ENCODE measurements at regions not wholly inside any gene's neighbourhood (a gene's known extent, or its start where the extent isn't known, plus 50 kb on each side); places are given as distances from the start of the nearest gene placed in this dataset.

GRCh38 chr4:125891597-125892258, 577.0 kb downstream of the FAT4 start:
- DNase-seq = peak; percentile 64 to 75
- peak overlapping the region; percentile 1; the same call in 1 of the 2 replicates for H3K27ac ChIP-seq
- no peak overlapping the region for H3K4me3 ChIP-seq
- H3K4me1 ChIP-seq = peaks cover 14% of the 10 kb centered on the region
- H3K36me3 ChIP-seq = no peaks in the 10 kb centered on the region
- no peaks in the 10 kb centered on the region for H3K9me3 ChIP-seq (replicated peaks)
- no peaks in the 10 kb centered on the region for H3K27me3 ChIP-seq

DNA sequence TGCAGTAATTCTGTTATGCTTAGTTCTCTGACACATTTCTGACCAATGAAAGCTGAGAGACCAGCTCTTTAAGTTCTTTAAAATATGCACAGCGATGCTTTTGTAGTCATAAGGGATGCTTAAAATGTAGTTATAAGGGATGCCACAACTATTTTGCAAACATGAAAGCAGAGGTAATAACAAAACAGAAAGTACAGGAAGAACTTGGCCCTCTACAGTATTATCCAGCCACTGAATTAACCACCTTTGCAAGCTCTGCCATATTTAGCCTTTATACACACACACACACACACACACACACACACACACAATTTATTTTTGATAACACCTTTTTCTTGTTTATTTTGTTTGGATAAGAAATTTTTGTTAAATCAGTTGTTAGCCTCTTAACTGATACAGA, 590.0 kb downstream of the FAT4 start:
- DNase-seq = no peak
- H3K9me3 ChIP-seq (replicated peaks) = no peaks in the 10 kb centered on the region
- H3K4me1 ChIP-seq = no peaks in the 10 kb centered on the region
- no peak overlapping the region for H3K27ac ChIP-seq
- no peaks in the 10 kb centered on the region for H3K36me3 ChIP-seq
- no peaks in the 10 kb centered on the region for H3K27me3 ChIP-seq
- no peak overlapping the region for H3K4me3 ChIP-seq

DNA sequence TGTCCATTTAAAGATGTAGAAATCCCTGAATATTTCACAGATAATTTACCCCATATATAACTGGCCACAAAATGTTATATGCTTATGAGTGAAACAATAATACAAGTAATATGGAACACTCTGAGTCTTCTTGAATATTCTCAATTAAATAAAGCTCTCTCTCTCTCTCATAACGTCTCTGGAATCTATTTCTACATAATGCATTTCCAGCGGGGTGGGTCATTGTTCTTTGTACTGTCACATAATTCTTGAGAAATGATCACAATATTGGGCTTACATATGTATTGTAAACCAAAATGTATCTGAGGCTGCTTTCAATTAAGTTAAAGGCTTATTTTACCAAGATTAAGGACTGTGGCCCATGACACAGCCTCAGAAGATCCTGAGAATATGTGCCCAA, 596.3 kb downstream of the FAT4 start:
- Histone ChIP-seq H3K4me3 (no peak overlapping the region), H3K4me1 (no peaks in the 10 kb centered on the region), H3K36me3 (no peaks in the 10 kb centered on the region), H3K9me3 (replicated peaks) (no peaks in the 10 kb centered on the region; the same call in none of the 2 replicates), H3K27ac (no peak overlapping the region), H3K27me3 (no peaks in the 10 kb centered on the region)
- no peak for DNase-seq

GRCh38 chr4:125911481-125911880, 596.7 kb downstream of the FAT4 start:
- Histone ChIP-seq H3K27ac (no peak overlapping the region), H3K4me3 (no peak overlapping the region), H3K36me3 (no peaks in the 10 kb centered on the region), H3K4me1 (no peaks in the 10 kb centered on the region), H3K27me3 (no peaks in the 10 kb centered on the region), H3K9me3 (replicated peaks) (peaks cover under 1% of the 10 kb centered on the region)
- no peak for DNase-seq

GRCh38 chr4:125917559-125917958, 602.8 kb downstream of the FAT4 start:
- no peaks in the 10 kb centered on the region for H3K36me3 ChIP-seq
- no peaks in the 10 kb centered on the region for H3K4me1 ChIP-seq
- H3K4me3 ChIP-seq = no peak overlapping the region
- DNase-seq = no peak
- no peak overlapping the region for H3K27ac ChIP-seq
- H3K9me3 ChIP-seq (replicated peaks) = peaks cover 2% of the 10 kb centered on the region; the same call in 1 of the 2 replicates
- no peaks in the 10 kb centered on the region for H3K27me3 ChIP-seq

DNA sequence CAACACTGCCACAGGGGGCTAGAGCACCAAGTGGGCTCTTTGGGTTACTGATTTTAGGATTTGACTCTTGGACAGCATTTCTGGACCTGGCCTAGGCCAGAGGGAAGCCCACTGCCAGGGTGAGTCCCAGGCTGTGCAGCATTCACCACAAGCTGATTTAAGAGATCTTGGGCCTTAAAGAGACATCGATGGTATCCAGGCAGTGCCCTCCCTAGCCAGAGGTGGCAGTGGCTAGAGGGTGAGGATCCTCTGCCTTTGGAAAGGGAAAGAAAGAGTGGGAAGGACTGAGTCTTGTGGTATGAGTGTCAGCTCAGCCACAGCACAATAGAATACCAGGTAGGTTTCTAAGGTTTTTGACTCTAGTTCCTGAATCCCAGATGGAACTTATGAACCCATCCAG, 613.9 kb downstream of the FAT4 start:
- no peak overlapping the region for H3K27ac ChIP-seq
- no peak for DNase-seq
- no peaks in the 10 kb centered on the region for H3K9me3 ChIP-seq (replicated peaks)
- no peaks in the 10 kb centered on the region for H3K36me3 ChIP-seq
- no peak overlapping the region for H3K4me3 ChIP-seq
- no peaks in the 10 kb centered on the region for H3K27me3 ChIP-seq
- no peaks in the 10 kb centered on the region for H3K4me1 ChIP-seq

GRCh38 chr4:125938541-125938940, 623.8 kb downstream of the FAT4 start:
- Histone ChIP-seq H3K4me3 (no peak overlapping the region), H3K9me3 (replicated peaks) (no peaks in the 10 kb centered on the region), H3K36me3 (no peaks in the 10 kb centered on the region), H3K27ac (no peak overlapping the region), H3K4me1 (no peaks in the 10 kb centered on the region), H3K27me3 (no peaks in the 10 kb centered on the region)
- DNase-seq = no peak

DNA sequence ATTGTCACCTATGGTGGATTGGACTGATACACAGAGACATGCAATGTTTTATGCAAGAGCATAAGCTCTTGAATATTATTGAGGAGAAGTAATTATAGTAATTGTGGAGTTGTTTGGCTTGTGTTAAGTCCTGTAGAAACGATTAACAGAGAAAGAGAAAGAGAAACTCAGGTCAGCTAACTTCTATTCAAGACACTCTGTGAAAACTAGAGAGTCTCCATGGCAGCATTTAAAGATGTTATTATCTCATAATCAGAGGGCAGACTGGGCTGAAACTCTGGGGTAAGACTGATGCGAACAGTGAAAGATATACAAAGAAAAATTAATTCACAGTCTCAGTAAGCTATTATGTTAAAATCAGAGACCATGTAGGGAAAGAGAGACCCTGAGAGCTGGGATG, 625.7 kb downstream of the FAT4 start:
- Histone ChIP-seq H3K27me3 (no peaks in the 10 kb centered on the region), H3K27ac (no peak overlapping the region), H3K36me3 (no peaks in the 10 kb centered on the region), H3K4me3 (no peak overlapping the region), H3K4me1 (no peaks in the 10 kb centered on the region), H3K9me3 (replicated peaks) (no peaks in the 10 kb centered on the region)
- DNase-seq = no peak

- H3K4me3 ChIP-seq = no peak overlapping the region
Measured at GRCh38 chr4:125944966-125945365, 630.2 kb downstream of the FAT4 start.

GRCh38 chr4:125948021-125948420, 633.3 kb downstream of the FAT4 start:
- H3K4me1 ChIP-seq = no peaks in the 10 kb centered on the region
- no peaks in the 10 kb centered on the region for H3K27me3 ChIP-seq
- no peaks in the 10 kb centered on the region for H3K9me3 ChIP-seq (replicated peaks)
- no peak overlapping the region for H3K27ac ChIP-seq
- DNase-seq = no peak
- H3K4me3 ChIP-seq = no peak overlapping the region
- H3K36me3 ChIP-seq = no peaks in the 10 kb centered on the region

More at GRCh38 chr4:125944966-125945365, 630.2 kb downstream of the FAT4 start:
- H3K4me1 ChIP-seq = no peaks in the 10 kb centered on the region
- no peaks in the 10 kb centered on the region for H3K36me3 ChIP-seq
- DNase-seq = no peak
- no peaks in the 10 kb centered on the region for H3K27me3 ChIP-seq
- H3K27ac ChIP-seq = no peak overlapping the region
- H3K9me3 ChIP-seq (replicated peaks) = no peaks in the 10 kb centered on the region

- Histone ChIP-seq H3K9me3 (replicated peaks) (no peaks in the 10 kb centered on the region), H3K4me3 (no peak overlapping the region), H3K36me3 (no peaks in the 10 kb centered on the region), H3K27me3 (no peaks in the 10 kb centered on the region), H3K4me1 (no peaks in the 10 kb centered on the region), H3K27ac (no peak overlapping the region)
- no peak for DNase-seq
Measured at GRCh38 chr4:125951261-125951887, 636.6 kb downstream of the FAT4 start.

DNA sequence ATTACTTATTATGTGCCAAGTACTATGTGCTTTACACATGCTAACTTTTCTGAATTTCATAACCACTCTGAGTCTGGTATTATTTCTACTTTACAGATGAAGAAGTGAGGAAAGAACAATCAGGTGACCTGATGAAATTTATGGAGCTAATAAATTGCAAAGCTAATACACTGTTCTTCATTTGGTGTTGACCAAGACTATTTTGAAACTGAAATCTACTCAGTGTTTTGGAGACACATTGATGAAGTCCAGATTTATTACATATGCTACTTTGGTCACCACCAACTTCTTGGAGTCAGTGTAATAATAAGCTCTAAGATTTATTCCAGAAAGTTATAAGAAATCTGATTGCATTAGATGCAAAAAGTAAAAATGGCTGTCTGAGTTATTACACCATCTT, 637.9 kb downstream of the FAT4 start:
- H3K4me1 ChIP-seq = no peaks in the 10 kb centered on the region
- H3K36me3 ChIP-seq = no peaks in the 10 kb centered on the region
- no peak overlapping the region for H3K4me3 ChIP-seq
- H3K27ac ChIP-seq = no peak overlapping the region
- H3K9me3 ChIP-seq (replicated peaks) = no peaks in the 10 kb centered on the region
- no peaks in the 10 kb centered on the region for H3K27me3 ChIP-seq
- no peak for DNase-seq

DNA sequence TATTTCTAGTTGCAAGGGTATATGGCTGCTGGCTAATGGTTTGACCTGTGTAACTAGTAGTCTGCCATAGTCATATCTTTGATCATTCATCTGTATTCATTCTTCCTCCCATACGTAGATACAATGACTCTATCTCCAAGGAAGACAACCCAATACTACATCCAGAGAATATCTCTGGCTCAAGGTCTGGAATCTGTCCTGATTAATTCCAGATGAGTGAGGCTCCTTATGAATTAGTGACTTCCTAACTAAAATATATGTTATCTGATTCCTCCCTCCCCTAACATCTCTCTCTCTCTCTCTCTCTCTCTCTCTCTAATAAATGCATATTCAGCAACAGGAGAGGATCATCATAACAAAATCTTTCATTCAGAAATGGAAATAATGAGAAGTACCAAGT, 641.5 kb downstream of the FAT4 start:
- DNase-seq = no peak
- no peaks in the 10 kb centered on the region for H3K36me3 ChIP-seq
- no peak overlapping the region for H3K27ac ChIP-seq
- no peaks in the 10 kb centered on the region for H3K9me3 ChIP-seq (replicated peaks)
- no peaks in the 10 kb centered on the region for H3K27me3 ChIP-seq
- H3K4me3 ChIP-seq = no peak overlapping the region
- H3K4me1 ChIP-seq = peaks cover 11% of the 10 kb centered on the region

DNA sequence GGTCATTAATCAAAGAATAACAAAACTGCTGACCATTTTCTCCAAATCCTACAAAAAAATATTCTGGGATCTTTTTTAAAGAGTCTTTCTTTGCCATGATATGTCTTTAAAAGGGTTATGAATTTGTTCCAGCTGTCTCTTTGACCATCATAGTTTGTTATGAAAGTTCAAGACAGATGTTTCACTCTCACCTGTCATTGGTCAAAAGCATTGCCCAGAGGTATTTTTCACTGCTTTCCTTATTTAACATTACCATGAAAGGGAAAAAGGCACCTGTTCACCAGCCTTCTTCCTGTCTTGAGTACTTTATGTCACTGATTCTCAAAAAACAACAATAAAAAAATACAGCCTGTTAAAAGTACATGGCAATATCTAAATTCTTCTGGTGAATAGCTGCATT, 643.8 kb downstream of the FAT4 start:
- H3K27me3 ChIP-seq = no peaks in the 10 kb centered on the region
- no peaks in the 10 kb centered on the region for H3K9me3 ChIP-seq (replicated peaks)
- H3K36me3 ChIP-seq = no peaks in the 10 kb centered on the region
- H3K27ac ChIP-seq = peak overlapping the region; percentile 35
- DNase-seq = peak in 1 of 2 experiments; percentile 65
- H3K4me3 ChIP-seq = no peak overlapping the region
- peaks cover 11% of the 10 kb centered on the region for H3K4me1 ChIP-seq

DNA sequence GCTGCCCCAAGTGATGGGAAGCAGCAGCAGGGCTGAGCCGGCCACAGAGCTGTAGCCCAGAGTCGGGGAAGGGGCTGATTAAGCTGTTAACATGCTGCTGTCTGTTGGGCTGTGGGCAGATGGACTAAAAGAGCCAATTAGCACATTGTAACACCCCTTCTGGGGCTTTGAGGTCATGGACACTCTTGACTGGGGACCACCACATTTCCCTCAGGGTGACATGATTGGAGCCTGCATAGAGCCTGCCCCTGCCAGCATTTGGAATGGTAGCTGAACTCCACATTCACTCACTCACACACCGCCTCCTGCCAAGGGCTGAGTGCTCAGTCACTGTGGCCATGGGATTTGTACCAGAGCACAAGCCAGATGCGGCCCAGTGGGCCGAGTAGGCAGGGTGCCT, 646.9 kb downstream of the FAT4 start:
- H3K9me3 ChIP-seq (replicated peaks) = no peaks in the 10 kb centered on the region
- no peak overlapping the region for H3K4me3 ChIP-seq
- H3K27me3 ChIP-seq = no peaks in the 10 kb centered on the region
- H3K36me3 ChIP-seq = no peaks in the 10 kb centered on the region
- no peak for DNase-seq
- H3K27ac ChIP-seq = no peak overlapping the region
- peaks cover 11% of the 10 kb centered on the region for H3K4me1 ChIP-seq

DNA sequence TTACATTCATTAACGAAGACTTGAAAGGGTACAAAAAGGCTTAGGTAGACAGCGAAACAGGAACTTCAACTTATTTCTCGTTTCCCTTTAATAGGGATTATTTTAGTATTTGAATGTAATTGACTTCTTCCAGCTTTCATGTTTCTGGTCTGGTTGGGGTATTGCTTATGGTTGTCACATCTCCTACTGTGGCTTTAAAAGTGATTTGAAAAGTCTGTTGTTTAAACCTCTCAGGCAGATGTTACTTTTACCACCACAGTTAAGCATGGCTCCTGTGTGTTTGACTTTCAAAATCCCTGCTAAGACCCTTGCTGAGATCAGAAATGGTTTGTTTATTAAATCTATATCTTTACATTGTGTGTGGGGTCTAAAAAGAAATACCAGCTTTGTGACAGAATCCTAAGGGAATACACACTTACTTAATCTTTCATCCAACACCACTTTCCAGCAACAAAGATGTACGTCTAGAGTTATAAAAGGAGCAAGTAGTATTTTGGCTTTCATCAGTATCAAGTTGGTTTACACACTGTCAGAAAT, 661.2 kb downstream of the FAT4 start:
- H3K4me1 ChIP-seq = peaks cover 7% of the 10 kb centered on the region; the same call in 1 of the 2 replicates

More for the DNA sequence above, 661.2 kb downstream of the FAT4 start:
- no peak overlapping the region for H3K4me3 ChIP-seq
- H3K9me3 ChIP-seq (replicated peaks) = no peaks in the 10 kb centered on the region
- peak; percentile 14 to 52 for DNase-seq
- no peaks in the 10 kb centered on the region for H3K36me3 ChIP-seq
- no peaks in the 10 kb centered on the region for H3K27me3 ChIP-seq
- no peak overlapping the region for H3K27ac ChIP-seq

Measured in SJCRH30 (cell line).